CD14-positive monocyte (primary cell): ENCODE measurements at regions not wholly inside any gene's neighbourhood (a gene's known extent, or its start where the extent isn't known, plus 50 kb on each side); places are given as distances from the start of the nearest gene placed in this dataset.

ENCODE experiments used
- DNase-seq, 3 donors: peaks; one replicate each; pipeline ENCODE4 v3.0.0-alpha.2; 2011 to 2022
- H2AFZ ChIP-seq: 2 replicates; pipeline ENCODE4 v1.6.0; 2012; ENCODE audit warnings: mild to moderate bottlenecking, low read depth, low read length, inconsistent platforms; ENCODE audit not compliant: insufficient read depth, poor library complexity, severe bottlenecking
- H3K27ac ChIP-seq, 2 donors: 1 replicate in 1 of 2; 2 replicates in 1 of 2; pipeline ENCODE4 v1.5.1; 2012 to 2013; ENCODE audit warnings: low read length in 2 of 2, control low read depth in 1 of 2, inconsistent platforms in 1 of 2, low read depth in 1 of 2, mild to moderate bottlenecking in 1 of 2
- H3K27me3 ChIP-seq, 2 donors: one replicate each; pipeline versions ENCODE4 v1.6.0 to v1.6.1; 2011 to 2013; ENCODE audit warnings: low read length in 2 of 2; ENCODE audit not compliant: control insufficient read depth in 2 of 2, insufficient read depth in 2 of 2
- H3K36me3 ChIP-seq, 2 donors: replicated peaks in 1 of 2; 1 replicate in 1 of 2; 2 replicates in 1 of 2; pipeline versions ENCODE4 v1.5.1 to v1.6.1; 2012 to 2013; ENCODE audit warnings: low read length in 2 of 2, control low read depth in 1 of 2, inconsistent platforms in 1 of 2, mild to moderate bottlenecking in 1 of 2; ENCODE audit not compliant: insufficient read depth in 2 of 2, control insufficient read depth in 1 of 2
- H3K4me1 ChIP-seq, 2 donors: 1 replicate in 1 of 2; 2 replicates in 1 of 2; pipeline versions ENCODE4 v1.5.1 to v1.6.1; 2012 to 2013; ENCODE audit warnings: low read length in 2 of 2, control low read depth in 1 of 2, inconsistent platforms in 1 of 2, mild to moderate bottlenecking in 1 of 2, moderate library complexity in 1 of 2; ENCODE audit not compliant: insufficient read depth in 2 of 2, control insufficient read depth in 1 of 2
- H3K4me2 ChIP-seq: replicated peaks from 2 replicates; pipeline ENCODE3; 2012; ENCODE audit warnings: low read length, moderate library complexity, mild to moderate bottlenecking; ENCODE audit not compliant: poor library complexity, severe bottlenecking; ENCODE audit errors: extremely low read depth
- H3K4me3 ChIP-seq, 3 experiments: fragments of 200-600 bp in 1 of 3; sonication (generic) in 1 of 3; replicated peaks in 1 of 3; 1 replicate in 2 of 3; 2 replicates in 1 of 3; pipeline ENCODE4 v1.5.1; 2011 to 2013; ENCODE audit warnings: low read length in 3 of 3, mild to moderate bottlenecking in 3 of 3, control low read depth in 2 of 3, low read depth in 2 of 3, inconsistent platforms in 1 of 3, moderate library complexity in 1 of 3
- H3K79me2 ChIP-seq: 2 replicates; pipeline ENCODE4 v1.6.0; 2012; ENCODE audit warnings: mild to moderate bottlenecking, control low read depth, inconsistent platforms, low read length, moderate library complexity; ENCODE audit not compliant: insufficient read depth
- H3K9ac ChIP-seq: 2 replicates; pipeline ENCODE4 v1.6.0; 2017; ENCODE audit warnings: low read length, mild to moderate bottlenecking; ENCODE audit not compliant: insufficient read depth, poor library complexity, severe bottlenecking
- H3K9me3 ChIP-seq, 2 donors: replicated peaks in 1 of 2; 1 replicate in 1 of 2; 2 replicates in 1 of 2; pipeline versions ENCODE4 v1.5.1 to v1.6.1; 2012 to 2013; ENCODE audit warnings: low read length in 2 of 2, control low read depth in 1 of 2; ENCODE audit not compliant: control insufficient read depth in 1 of 2, insufficient read depth in 1 of 2
- H4K20me1 ChIP-seq: 2 replicates; pipeline ENCODE4 v1.6.0; 2012; ENCODE audit warnings: mild to moderate bottlenecking, low read length, control low read depth, moderate library complexity; ENCODE audit not compliant: insufficient read depth
- H3K27ac Mint-ChIP-seq, 7 donors: one replicate each; pipeline ENCODE4 v1.8.0; 2020; ENCODE audit warnings: mild to moderate bottlenecking in 7 of 7, mixed read lengths in 7 of 7, moderate library complexity in 6 of 7, inconsistent platforms in 2 of 7
- H3K27me3 Mint-ChIP-seq, 3 donors: one replicate each; pipeline ENCODE4 v1.8.0; 2021 to 2022; ENCODE audit warnings: low read depth in 3 of 3, mild to moderate bottlenecking in 3 of 3, mixed read lengths in 3 of 3, moderate library complexity in 3 of 3, inconsistent platforms in 1 of 3
- H3K36me3 Mint-ChIP-seq, 2 donors: one replicate each; pipeline ENCODE4 v1.8.0; 2020; ENCODE audit warnings: mixed read lengths in 2 of 2, inconsistent platforms in 1 of 2, mild to moderate bottlenecking in 1 of 2
- H3K4me1 Mint-ChIP-seq: one replicate; pipeline ENCODE4 v1.8.0; 2020; ENCODE audit warnings: mild to moderate bottlenecking, mixed read lengths
- H3K4me3 Mint-ChIP-seq, 2 donors: one replicate each; pipeline ENCODE4 v1.8.0; 2020; ENCODE audit warnings: mild to moderate bottlenecking in 2 of 2, mixed read lengths in 2 of 2, moderate library complexity in 1 of 2
- H3K9me3 Mint-ChIP-seq, 7 donors: one replicate each; pipeline ENCODE4 v1.8.0; 2020 to 2022; ENCODE audit warnings: mixed read lengths in 7 of 7, mild to moderate bottlenecking in 6 of 7, moderate library complexity in 6 of 7, inconsistent platforms in 2 of 7
- WGBS: methylation state at CpG from one replicate; pipeline ENCODE4 v1.1.5; 2013; ENCODE audit warnings: missing lambda C conversion rate; ENCODE audit not compliant: insufficient coverage; 5-methylcytosine and 5-hydroxymethylcytosine counted together
- intact Hi-C, 2 donors: fragments of 100-400 bp; cut with micrococcal nuclease; formaldehyde crosslinking; loops; one replicate each; pipeline versions ENCODE4 v1.15.0 to v1.15.1; 2023
- TF ChIP-seq, protein P1 (sequence below): fragments of 200-600 bp; IDR thresholded peaks from one replicate; pipeline ENCODE4 v1.8.0; 2022; ENCODE audit warnings: antibody characterized with exemption, mild to moderate bottlenecking

DNA sequence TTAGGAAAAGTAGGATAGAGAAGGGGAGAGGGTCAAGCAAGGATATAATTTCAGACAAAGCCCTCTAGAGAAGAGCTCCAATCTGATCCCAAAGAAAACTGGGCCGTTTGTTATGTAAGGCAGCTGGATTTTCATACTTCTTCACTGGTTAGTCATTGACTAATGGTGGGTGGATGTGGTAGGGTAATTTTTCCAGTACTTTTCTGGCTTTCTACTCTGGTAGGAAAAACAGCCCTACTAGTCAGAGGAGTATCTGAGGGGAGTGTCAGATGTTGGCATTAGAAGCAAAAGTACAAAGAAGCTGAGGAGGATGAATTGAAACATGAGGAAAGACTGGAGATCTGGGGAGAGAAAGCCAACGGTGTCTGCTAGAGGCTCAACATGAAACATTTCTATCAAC is 145.3 kb downstream of the TNFSF18 start:
- no peak overlapping the region for H3K4me2 ChIP-seq
- no peak for DNase-seq
- H3K4me1 ChIP-seq, result peaks cover 6 to 8% of the 10 kb centered on the region in 2 donors
- peaks cover 0 to 7% (median 3%) of the 10 kb centered on the region in 7 donors for H3K9me3 Mint-ChIP-seq
- H2AFZ ChIP-seq, result no peak overlapping the region
- WGBS, result 100% methylated on average over 1 of the region's 2 CpGs
- intact Hi-C loops, result no loop called here
- H3K4me3 ChIP-seq, result no peak overlapping the region
- no peaks in the 10 kb centered on the region for H3K36me3 ChIP-seq
- H3K36me3 Mint-ChIP-seq, result no peaks in the 10 kb centered on the region
- peaks cover 13% of the 10 kb centered on the region for H3K4me1 Mint-ChIP-seq
- H4K20me1 ChIP-seq, result no peaks in the 10 kb centered on the region
- H3K27ac Mint-ChIP-seq, result no peak overlapping the region
- H3K79me2 ChIP-seq, result no peaks in the 10 kb centered on the region
- H3K9ac ChIP-seq, result no peak overlapping the region
- no peak overlapping the region for H3K27ac ChIP-seq
- peaks cover 0 to 2% (median 0%) of the 10 kb centered on the region in 3 donors for H3K27me3 Mint-ChIP-seq
- no peak overlapping the region for H3K4me3 Mint-ChIP-seq
- no peaks in the 10 kb centered on the region for H3K9me3 ChIP-seq
- TF ChIP-seq, protein P1, sequence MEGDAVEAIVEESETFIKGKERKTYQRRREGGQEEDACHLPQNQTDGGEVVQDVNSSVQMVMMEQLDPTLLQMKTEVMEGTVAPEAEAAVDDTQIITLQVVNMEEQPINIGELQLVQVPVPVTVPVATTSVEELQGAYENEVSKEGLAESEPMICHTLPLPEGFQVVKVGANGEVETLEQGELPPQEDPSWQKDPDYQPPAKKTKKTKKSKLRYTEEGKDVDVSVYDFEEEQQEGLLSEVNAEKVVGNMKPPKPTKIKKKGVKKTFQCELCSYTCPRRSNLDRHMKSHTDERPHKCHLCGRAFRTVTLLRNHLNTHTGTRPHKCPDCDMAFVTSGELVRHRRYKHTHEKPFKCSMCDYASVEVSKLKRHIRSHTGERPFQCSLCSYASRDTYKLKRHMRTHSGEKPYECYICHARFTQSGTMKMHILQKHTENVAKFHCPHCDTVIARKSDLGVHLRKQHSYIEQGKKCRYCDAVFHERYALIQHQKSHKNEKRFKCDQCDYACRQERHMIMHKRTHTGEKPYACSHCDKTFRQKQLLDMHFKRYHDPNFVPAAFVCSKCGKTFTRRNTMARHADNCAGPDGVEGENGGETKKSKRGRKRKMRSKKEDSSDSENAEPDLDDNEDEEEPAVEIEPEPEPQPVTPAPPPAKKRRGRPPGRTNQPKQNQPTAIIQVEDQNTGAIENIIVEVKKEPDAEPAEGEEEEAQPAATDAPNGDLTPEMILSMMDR, result no peak
- no peaks in the 10 kb centered on the region for H3K27me3 ChIP-seq

DNA sequence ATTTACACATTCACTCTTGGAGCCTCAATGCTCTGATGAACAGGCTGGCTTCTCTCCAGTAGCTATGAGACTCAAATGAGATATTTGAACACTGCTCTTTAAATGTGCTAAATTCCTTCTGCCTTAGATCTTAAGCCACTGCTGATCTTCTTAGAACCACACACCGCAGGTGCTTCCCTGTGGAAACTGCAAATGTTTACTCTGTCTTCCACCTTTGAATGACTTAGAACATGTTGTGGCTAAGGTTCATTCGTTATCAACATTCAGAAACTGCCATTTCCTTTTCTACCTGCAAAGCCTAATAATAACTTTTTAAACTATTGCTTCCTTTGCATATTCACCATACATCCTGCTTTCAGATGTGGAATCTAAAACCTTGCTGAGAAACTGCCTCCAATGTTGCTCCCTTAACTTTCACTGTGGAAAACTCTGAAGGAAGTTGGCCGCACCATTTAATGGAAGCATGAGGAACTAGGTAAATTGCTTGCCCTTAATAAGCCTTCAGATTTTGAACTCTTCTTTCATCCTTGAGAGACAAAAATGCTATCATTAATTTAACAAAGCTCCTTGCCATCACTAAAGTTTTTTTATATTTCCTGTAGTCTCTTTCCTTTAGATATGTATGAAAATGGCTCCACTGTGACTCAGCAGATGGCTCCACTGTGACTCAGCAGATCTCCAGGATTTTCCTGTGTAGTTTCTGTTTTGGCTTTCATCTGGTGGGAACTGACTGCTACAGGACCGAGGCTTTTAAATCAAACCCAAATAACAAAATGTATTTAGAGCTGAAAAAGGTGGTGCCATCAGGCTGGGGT is 143.8 kb downstream of the TNFSF18 start:
- Histone ChIP-seq H3K4me2 (no peak overlapping the region), H3K9ac (no peak overlapping the region), H3K79me2 (no peaks in the 10 kb centered on the region), H3K27me3 (no peaks in the 10 kb centered on the region), H3K4me1 (no peaks in the 10 kb centered on the region), H4K20me1 (no peaks in the 10 kb centered on the region), H3K9me3 (peaks cover 0 to 2% of the 10 kb centered on the region in 2 donors), H3K4me3 (no peak overlapping the region), H3K36me3 (no peaks in the 10 kb centered on the region), H3K27ac (no peak overlapping the region), H2AFZ (no peak overlapping the region)
- peak in 2 of 3 donors; percentile 12 to 31 for DNase-seq
- Mint-ChIP-seq H3K4me1 (peaks cover 4% of the 10 kb centered on the region), H3K9me3 (peaks cover 0 to 7% (median 2%) of the 10 kb centered on the region in 7 donors), H3K36me3 (no peaks in the 10 kb centered on the region), H3K27ac (peak overlapping the region in 1 of 7 donors; percentile 52), H3K4me3 (no peak overlapping the region), H3K27me3 (no peaks in the 10 kb centered on the region)
- WGBS, result no CpG with 5 or more reads among the region's 4 CpGs
- intact Hi-C loops, result no loop called here
- TF ChIP-seq, protein P1, result no peak
